HUES6 (cell line): ENCODE measurements at regions not wholly inside any gene's neighbourhood (a gene's known extent, or its start where the extent isn't known, plus 50 kb on each side); places are given as distances from the start of the nearest gene placed in this dataset.

Source experiments
- H3K27ac ChIP-seq: 2 replicates; pipeline ENCODE4 v1.7.0; 2013; ENCODE audit warnings: low read depth, mild to moderate bottlenecking, low read length, inconsistent platforms
- H3K27me3 ChIP-seq: 2 replicates; pipeline ENCODE4 v1.6.1; 2013; ENCODE audit warnings: low read length; ENCODE audit not compliant: control insufficient read depth, insufficient read depth
- H3K36me3 ChIP-seq: 2 replicates; pipeline ENCODE4 v1.6.1; 2013; ENCODE audit warnings: low read length; ENCODE audit not compliant: control insufficient read depth, insufficient read depth
- H3K4me1 ChIP-seq: 2 replicates; pipeline ENCODE4 v1.6.1; 2013; ENCODE audit warnings: low read length; ENCODE audit not compliant: control insufficient read depth, insufficient read depth
- H3K4me3 ChIP-seq: 2 replicates; pipeline ENCODE4 v1.5.1; 2013; ENCODE audit warnings: low read depth, low read length
- H3K9ac ChIP-seq: one replicate; pipeline ENCODE4 v1.6.1; 2013; ENCODE audit warnings: mild to moderate bottlenecking, low read length
- H3K9me3 ChIP-seq: 2 replicates; pipeline ENCODE4 v1.6.1; 2013; ENCODE audit warnings: low read depth, low read length; ENCODE audit not compliant: control insufficient read depth, insufficient read depth

- H3K27ac ChIP-seq = no peak overlapping the region
- no peaks in the 10 kb centered on the region for H3K9me3 ChIP-seq
- H3K4me1 ChIP-seq = no peaks in the 10 kb centered on the region
- no peaks in the 10 kb centered on the region for H3K27me3 ChIP-seq
- H3K9ac ChIP-seq = no peak overlapping the region
- no peaks in the 10 kb centered on the region for H3K36me3 ChIP-seq
- no peak overlapping the region for H3K4me3 ChIP-seq
These were observed 217.4 kb upstream of the TPM1 start for GRCh38 chr15:62825191-62825590.

- Histone ChIP-seq H3K36me3 (no peaks in the 10 kb centered on the region), H3K27me3 (no peaks in the 10 kb centered on the region), H3K4me1 (no peaks in the 10 kb centered on the region), H3K9me3 (no peaks in the 10 kb centered on the region), H3K4me3 (no peak overlapping the region), H3K9ac (no peak overlapping the region), H3K27ac (no peak overlapping the region)
These were observed 216.0 kb upstream of the TPM1 start for GRCh38 chr15:62826561-62826960.

DNA sequence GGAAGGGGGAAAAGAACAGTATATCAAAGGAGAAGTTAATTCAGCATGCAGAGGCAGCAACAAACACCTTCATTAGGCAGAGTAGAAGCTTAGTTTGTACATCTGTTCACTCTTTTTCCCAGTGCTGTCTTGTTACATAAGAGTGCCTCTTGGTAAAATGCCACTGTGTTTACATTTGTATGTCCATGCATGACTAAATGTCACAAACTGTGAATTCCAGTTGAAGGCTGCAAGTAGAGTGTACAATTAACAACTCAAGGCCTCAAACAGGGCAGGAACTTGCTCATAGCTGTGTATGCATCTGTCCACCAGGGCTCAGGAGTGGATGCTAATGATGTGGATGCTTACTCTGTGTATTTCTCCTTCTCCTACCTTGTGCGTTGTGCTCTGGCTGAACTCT is 214.2 kb upstream of the TPM1 start:
- H3K9ac ChIP-seq = no peak overlapping the region
- H3K4me1 ChIP-seq = no peaks in the 10 kb centered on the region
- no peaks in the 10 kb centered on the region for H3K36me3 ChIP-seq
- no peaks in the 10 kb centered on the region for H3K27me3 ChIP-seq
- H3K4me3 ChIP-seq = no peak overlapping the region
- no peaks in the 10 kb centered on the region for H3K9me3 ChIP-seq
- no peak overlapping the region for H3K27ac ChIP-seq

DNA sequence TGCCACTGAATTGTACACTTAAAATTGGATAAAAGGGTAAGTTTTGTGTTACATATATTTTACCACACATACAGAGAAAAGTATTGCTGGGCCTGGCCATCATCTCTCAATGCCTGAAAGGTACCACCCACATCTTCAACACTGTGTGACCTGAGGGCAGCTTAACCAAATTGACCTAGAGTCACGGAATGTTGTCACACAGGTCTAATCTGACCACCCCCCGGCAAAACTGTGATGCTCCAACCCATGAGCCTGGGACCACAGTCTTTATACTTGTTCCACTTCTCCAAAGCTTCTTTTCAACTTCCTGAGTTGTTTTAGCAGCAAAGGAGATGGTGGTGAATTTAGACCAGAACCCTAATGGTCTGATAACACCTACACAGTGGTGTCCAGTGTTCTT is 210.3 kb upstream of the TPM1 start:
- Histone ChIP-seq H3K4me3 (no peak overlapping the region), H3K9me3 (no peaks in the 10 kb centered on the region), H3K4me1 (peaks cover 4% of the 10 kb centered on the region; the same call in 1 of the 2 replicates), H3K9ac (no peak overlapping the region), H3K36me3 (peaks cover 13% of the 10 kb centered on the region), H3K27me3 (no peaks in the 10 kb centered on the region), H3K27ac (no peak overlapping the region)

- H3K4me3 ChIP-seq = no peak overlapping the region
- H3K36me3 ChIP-seq = peaks cover 13% of the 10 kb centered on the region
- no peak overlapping the region for H3K9ac ChIP-seq
These were observed 208.9 kb upstream of the TPM1 start for GRCh38 chr15:62833646-62834045.

DNA sequence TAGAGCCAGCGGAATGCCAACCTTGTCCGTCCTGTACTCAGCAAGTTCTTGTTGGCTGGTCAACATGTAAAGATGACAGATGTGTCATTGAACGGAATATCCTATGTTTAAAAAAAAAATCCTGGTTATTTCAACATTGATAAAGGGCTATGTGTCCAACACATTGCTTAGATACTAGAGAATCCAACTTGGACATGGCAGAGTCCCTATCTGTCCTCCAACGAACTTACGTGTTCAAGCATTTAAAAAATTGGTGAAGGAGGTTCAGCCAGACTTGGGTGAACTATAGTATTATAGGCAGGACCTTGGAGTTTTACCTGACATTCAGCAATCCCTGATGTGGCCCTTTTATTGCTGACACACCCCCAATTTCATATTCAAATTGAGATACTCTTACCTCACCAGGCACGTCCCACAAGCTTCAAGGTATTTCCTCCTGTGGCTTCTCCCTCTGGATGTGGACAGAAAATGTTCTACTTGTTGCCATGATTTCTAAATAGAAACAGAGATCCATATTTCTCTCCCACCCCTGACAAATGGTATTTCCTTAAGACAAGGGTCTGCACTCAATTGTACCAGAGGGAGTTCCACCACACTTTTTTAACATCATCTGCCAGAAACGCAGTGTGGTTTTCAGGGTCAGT is 207.7 kb upstream of the TPM1 start:
- no peaks in the 10 kb centered on the region for H3K27me3 ChIP-seq
- H3K9me3 ChIP-seq = no peaks in the 10 kb centered on the region
- H3K4me3 ChIP-seq = no peak overlapping the region
- peaks cover 4% of the 10 kb centered on the region; the same call in 1 of the 2 replicates for H3K4me1 ChIP-seq
- H3K36me3 ChIP-seq = peaks cover 14% of the 10 kb centered on the region
- H3K9ac ChIP-seq = no peak overlapping the region
- no peak overlapping the region for H3K27ac ChIP-seq

More at GRCh38 chr15:62833646-62834045, 208.9 kb upstream of the TPM1 start:
- H3K4me1 ChIP-seq = peaks cover 4% of the 10 kb centered on the region; the same call in 1 of the 2 replicates
- H3K27me3 ChIP-seq = no peaks in the 10 kb centered on the region
- no peak overlapping the region for H3K27ac ChIP-seq
- H3K9me3 ChIP-seq = no peaks in the 10 kb centered on the region

GRCh38 chr15:62835351-62835750 is 207.2 kb upstream of the TPM1 start:
- Histone ChIP-seq H3K4me3 (no peak overlapping the region), H3K4me1 (peaks cover 4% of the 10 kb centered on the region; the same call in 1 of the 2 replicates), H3K27me3 (no peaks in the 10 kb centered on the region), H3K27ac (no peak overlapping the region), H3K9ac (no peak overlapping the region), H3K9me3 (no peaks in the 10 kb centered on the region), H3K36me3 (peaks cover 16% of the 10 kb centered on the region)

DNA sequence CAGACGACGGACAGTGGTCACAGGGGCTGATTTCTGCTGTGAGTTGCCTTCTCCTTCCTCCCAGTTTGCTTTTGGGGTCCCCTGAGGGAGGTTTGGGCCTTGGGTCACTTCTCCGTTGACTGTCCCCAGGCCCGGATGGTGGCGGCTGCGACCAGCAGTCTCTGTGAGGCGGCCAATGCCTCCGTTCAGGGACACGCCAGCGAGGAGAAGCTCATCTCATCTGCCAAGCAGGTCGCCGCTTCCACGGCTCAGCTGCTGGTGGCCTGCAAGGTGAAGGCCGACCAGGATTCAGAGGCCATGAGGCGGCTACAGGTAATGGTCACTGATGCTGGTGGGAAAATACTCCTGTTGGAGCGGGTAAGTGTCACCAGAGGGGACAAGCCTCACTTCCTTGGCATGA is 206.8 kb upstream of the TPM1 start:
- no peaks in the 10 kb centered on the region for H3K27me3 ChIP-seq
- H3K4me3 ChIP-seq = no peak overlapping the region
- H3K4me1 ChIP-seq = peaks cover 4% of the 10 kb centered on the region; the same call in 1 of the 2 replicates
- H3K9ac ChIP-seq = no peak overlapping the region
- H3K27ac ChIP-seq = no peak overlapping the region
- H3K36me3 ChIP-seq = peaks cover 20% of the 10 kb centered on the region
- H3K9me3 ChIP-seq = no peaks in the 10 kb centered on the region

DNA sequence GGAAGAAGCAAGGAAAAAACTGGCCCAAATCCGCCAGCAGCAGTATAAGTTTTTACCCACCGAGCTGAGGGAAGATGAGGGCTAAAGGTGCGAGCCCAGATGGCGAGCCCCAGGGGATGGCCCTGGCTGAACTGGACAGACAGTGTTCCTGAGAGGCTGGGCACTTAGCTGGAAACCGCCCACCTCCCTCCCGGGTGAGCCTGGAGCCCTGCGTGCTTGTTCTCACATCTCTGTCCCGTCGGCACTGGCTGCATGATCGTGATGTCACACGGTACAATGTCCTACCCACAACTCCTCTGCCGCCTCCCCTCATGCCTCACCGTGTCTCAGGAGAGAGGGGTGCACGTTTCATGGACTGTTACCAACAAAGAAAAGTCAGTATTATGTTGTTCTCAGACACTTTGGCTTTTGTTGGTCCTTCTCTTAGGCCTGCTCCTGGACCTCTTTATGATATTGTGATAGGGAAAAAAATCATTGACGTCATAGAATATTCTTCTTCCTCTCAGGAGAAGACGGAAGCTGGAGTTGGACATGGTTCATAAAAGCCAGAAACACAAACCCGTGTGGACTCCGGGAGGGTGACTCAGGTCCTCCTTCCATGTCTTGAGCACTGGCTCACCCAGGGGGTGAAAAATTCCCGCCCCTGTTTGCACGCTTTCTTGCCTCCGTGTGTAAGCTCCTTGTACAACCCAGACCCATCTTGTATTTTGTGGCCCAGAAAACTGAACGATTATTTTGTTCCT is 201.8 kb upstream of the TPM1 start:
- H3K4me1 ChIP-seq = peaks cover 4% of the 10 kb centered on the region; the same call in 1 of the 2 replicates
- no peaks in the 10 kb centered on the region for H3K9me3 ChIP-seq
- H3K9ac ChIP-seq = no peak overlapping the region
- H3K27ac ChIP-seq = no peak overlapping the region
- no peaks in the 10 kb centered on the region for H3K27me3 ChIP-seq
- H3K4me3 ChIP-seq = no peak overlapping the region
- H3K36me3 ChIP-seq = peaks cover 15% of the 10 kb centered on the region

DNA sequence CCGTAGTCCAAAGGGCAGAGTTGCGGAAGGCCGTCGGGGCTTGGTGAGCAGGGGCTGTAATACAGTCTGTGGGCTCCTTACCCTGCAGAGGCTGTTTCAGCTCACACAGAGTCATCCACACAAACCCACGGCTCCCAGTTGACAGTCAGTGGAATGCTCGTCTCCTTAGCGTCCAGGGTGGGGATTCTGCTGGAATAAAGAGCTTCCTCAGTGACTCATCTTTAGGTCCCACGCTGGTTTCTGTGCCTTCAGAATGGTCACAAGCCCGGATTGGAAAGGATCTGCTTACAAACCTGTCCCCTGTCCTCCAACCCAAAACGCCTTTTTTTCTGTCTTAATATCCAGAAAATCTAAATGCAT is 201.3 kb upstream of the TPM1 start:
- Histone ChIP-seq H3K4me3 (no peak overlapping the region), H3K27me3 (no peaks in the 10 kb centered on the region), H3K9ac (no peak overlapping the region), H3K4me1 (peaks cover 4% of the 10 kb centered on the region; the same call in 1 of the 2 replicates), H3K27ac (no peak overlapping the region), H3K36me3 (peaks cover 11% of the 10 kb centered on the region), H3K9me3 (no peaks in the 10 kb centered on the region)

GRCh38 chr15:62841891-62842559 is 200.5 kb upstream of the TPM1 start:
- Histone ChIP-seq H3K27me3 (no peaks in the 10 kb centered on the region), H3K4me1 (peaks cover 4% of the 10 kb centered on the region; the same call in 1 of the 2 replicates), H3K9ac (no peak overlapping the region), H3K9me3 (no peaks in the 10 kb centered on the region), H3K36me3 (peaks cover 11% of the 10 kb centered on the region), H3K4me3 (no peak overlapping the region), H3K27ac (no peak overlapping the region)
